ENCODE measurements at regions not wholly inside any gene's neighbourhood (a gene's known extent, or its start where the extent isn't known, plus 50 kb on each side); places are given as distances from the start of the nearest gene placed in this dataset.

DNA sequence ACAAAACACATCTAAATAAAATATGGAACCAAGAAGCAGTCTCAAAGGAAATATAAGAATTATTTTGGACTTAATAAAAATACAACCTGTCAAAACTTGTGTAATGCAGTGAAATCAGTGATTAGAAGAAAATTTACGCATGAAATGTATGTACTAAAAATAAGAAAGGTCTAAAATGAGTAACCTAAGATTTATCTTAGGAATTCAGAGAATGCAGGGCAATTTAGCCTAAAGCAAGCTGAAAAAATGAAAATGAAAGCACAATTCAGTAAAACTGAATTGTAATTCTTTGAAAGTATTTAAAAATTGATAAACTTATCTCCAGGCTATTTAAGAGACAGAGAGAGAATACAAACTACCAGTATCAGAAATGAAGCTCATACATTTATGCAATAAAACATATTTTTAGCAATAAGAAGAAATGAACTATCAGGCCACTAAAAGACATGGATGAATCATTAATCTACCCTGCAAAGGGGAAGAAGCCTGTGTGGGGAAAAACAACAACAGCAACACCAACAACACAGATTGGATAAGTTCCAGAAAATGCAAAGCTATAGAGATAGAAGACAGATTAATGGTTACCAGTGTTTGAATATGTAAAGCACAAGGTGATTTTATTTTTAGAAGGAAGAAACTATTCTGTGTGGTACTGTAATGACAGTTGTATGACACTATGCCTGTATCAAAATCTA is 442.0 kb upstream of the ADGRL3 start:
- no peak for TF ChIP-seq EZH2 (IDR thresholded peaks at IDR 0.05; ENCODE audit: low read length, unreplicated experiment)
- TF ChIP-seq, protein P1, sequence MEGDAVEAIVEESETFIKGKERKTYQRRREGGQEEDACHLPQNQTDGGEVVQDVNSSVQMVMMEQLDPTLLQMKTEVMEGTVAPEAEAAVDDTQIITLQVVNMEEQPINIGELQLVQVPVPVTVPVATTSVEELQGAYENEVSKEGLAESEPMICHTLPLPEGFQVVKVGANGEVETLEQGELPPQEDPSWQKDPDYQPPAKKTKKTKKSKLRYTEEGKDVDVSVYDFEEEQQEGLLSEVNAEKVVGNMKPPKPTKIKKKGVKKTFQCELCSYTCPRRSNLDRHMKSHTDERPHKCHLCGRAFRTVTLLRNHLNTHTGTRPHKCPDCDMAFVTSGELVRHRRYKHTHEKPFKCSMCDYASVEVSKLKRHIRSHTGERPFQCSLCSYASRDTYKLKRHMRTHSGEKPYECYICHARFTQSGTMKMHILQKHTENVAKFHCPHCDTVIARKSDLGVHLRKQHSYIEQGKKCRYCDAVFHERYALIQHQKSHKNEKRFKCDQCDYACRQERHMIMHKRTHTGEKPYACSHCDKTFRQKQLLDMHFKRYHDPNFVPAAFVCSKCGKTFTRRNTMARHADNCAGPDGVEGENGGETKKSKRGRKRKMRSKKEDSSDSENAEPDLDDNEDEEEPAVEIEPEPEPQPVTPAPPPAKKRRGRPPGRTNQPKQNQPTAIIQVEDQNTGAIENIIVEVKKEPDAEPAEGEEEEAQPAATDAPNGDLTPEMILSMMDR (conservative IDR thresholded peaks at IDR 0.05; ENCODE audit: low read depth, low read length): no peak

Data from PC-3 (cell line).